ENCODE measurements at regions not wholly inside any gene's neighbourhood (a gene's known extent, or its start where the extent isn't known, plus 50 kb on each side); places are given as distances from the start of the nearest gene placed in this dataset.
"Not testable (repeated sequence)": the region's sequence is repeated elsewhere in the genome, so short reads cannot be mapped to it uniquely, and the experiment has no call there.

GRCh38 chr1:65020774-65021173 lies 54.4 kb upstream of the JAK1 start:
- peak; percentile 22 for DNase-seq (ENCODE audit: low spot score)

DNA sequence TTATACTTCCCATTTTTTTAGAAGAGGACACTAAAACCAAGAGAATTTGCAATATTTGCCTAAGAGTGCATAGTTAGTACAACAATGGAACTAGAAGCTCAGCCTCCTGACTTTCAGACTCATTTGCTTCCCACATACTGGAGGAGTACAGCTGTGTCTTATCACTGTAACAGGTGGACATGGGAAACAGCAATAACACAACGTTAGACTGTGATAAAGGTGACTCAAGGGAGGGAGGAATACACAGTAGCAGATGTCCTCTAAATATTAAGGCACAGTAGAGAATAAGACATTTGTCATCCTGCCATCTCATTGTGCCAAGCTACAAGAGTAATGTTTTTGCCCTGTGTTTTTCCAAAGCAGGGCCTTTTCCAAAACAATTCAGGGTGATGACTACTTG lies 55.4 kb upstream of the JAK1 start:
- no peak for DNase-seq (ENCODE audit: low spot score)

DNA sequence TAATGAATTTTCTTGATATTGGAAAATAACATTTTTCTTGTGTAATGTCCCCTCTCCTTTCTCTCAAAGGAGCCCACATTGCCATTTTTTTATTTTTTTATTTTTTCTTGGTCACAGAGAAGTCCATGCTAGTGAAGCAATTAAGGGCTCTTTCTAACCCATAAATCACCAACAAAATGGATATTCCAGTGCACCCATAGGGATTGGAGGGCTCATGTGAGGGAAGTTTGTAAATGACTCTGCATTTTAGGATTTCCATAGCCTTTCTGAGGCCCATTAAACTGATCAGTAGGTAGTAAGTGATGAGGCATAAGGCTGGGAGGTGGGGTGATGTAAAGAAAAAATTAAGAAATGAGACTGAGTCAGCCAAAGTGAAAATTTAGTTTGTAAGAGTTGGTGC lies 55.9 kb upstream of the JAK1 start:
- no peak for DNase-seq (ENCODE audit: low spot score)

DNA sequence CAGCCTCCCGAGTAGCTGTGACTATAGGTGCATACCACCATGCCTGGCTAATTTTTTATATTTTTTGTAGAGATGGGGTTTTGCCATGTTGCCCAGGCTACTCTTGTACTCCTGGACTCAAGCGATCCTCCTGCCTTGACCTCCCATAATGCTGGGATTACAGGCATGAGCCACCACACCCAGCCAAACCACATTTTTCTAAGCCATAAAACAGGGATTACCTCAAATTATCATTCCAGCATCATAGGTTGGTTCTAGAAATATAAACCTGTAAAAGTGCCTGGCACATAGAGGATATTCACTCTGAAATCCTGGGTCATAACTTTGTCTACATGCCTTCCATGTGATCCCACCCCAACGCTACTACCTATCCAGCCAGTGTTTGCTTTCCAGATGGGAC lies 59.4 kb upstream of the JAK1 start:
- no peak for DNase-seq (ENCODE audit: low spot score)

DNA sequence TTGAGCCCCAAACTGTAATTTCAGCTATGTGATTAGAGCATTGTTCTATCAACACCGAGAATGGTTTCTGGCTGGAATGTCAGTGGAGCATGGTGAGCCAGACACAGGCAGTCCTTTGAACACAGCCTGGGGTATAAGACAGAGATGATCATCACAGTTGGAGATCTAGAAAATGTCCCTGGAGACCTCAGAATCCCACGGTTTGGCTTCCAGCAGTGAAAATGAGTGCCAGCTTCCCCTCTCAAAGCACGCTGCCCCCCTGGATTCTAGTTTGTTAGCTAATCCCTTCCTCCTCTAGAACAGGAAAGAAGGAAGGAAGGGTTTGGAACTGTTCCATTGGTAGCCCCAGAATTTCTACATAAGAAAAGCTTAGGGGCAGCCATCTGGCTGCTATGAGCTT lies 59.9 kb upstream of the JAK1 start:
- DNase-seq (ENCODE audit: low spot score) = no peak

GRCh38 chr1:65027666-65028358 lies 61.5 kb upstream of the JAK1 start:
- DNase-seq (ENCODE audit: low spot score) = no peak

DNA sequence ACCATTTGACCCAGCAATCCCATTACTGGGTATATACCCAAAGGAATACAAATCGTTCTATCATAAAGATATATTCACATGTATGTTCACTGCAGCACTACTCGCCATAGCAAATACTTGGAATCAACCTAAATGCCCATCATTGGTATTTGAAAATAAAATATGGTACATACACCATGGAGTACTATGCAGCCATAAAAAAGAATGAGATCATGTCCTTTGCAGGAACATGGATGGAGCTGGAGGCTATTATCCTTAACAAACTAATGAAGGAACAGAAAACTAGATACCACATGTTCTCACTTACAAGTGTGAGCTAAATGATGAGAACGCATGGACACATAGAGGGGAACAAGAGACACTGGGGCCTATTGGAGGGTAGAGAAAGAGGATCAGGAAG lies 63.1 kb upstream of the JAK1 start:
- not testable (repeated sequence) for DNase-seq (ENCODE audit: low spot score)

- not testable (repeated sequence) for DNase-seq (ENCODE audit: low spot score)
These were observed 68.5 kb upstream of the JAK1 start for GRCh38 chr1:65034879-65035278.

DNA sequence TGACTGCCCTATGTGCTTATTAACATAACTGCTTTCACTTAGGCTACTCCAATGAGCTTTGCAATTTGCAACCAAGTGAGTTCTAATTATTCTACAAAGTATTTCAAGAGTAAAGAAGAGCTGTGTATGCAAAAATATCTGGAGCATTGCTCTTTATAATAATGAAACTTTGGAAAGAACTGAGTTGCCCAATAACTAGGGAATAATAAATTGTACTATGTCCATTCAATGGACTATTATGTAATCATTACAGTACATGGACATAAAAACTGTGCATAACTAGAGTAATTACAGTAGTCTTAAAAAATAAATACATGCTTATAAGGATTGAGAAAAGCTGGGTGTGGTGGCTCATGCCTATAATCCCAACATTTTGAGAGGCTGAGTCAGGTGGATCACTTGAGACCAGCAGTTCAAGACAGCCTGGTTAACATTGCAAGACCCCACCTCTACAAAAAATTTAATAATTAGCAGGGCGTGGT lies 70.3 kb upstream of the JAK1 start:
- no peak for DNase-seq (ENCODE audit: low spot score)

GRCh38 chr1:65039066-65039465 lies 72.7 kb upstream of the JAK1 start:
- DNase-seq (ENCODE audit: low spot score) = no peak

GRCh38 chr1:65039508-65039907 lies 73.2 kb upstream of the JAK1 start:
- no peak for DNase-seq (ENCODE audit: low spot score)

DNA sequence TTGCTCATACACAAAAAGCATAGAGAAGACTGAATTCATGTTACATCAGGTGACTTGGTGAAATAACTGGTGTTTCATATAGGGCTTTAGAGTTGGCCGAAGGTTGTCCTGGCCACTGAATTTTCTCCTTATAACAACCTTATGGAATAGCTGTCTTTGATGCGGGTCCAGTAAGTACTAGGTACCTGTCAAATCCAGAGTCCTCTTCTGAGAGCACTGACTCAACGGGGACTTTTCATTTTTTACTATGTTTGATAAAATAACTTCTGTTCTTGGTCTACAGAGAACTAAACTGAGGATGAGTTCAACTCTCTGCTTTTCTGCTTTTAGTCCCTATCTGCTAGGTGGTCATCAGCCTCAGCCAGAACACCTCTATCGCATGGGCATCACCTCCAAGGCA lies 76.1 kb upstream of the JAK1 start:
- no peak for DNase-seq (ENCODE audit: low spot score)

- no peak for DNase-seq (ENCODE audit: low spot score)
These were observed 78.1 kb upstream of the JAK1 start for GRCh38 chr1:65044411-65044810.

DNA sequence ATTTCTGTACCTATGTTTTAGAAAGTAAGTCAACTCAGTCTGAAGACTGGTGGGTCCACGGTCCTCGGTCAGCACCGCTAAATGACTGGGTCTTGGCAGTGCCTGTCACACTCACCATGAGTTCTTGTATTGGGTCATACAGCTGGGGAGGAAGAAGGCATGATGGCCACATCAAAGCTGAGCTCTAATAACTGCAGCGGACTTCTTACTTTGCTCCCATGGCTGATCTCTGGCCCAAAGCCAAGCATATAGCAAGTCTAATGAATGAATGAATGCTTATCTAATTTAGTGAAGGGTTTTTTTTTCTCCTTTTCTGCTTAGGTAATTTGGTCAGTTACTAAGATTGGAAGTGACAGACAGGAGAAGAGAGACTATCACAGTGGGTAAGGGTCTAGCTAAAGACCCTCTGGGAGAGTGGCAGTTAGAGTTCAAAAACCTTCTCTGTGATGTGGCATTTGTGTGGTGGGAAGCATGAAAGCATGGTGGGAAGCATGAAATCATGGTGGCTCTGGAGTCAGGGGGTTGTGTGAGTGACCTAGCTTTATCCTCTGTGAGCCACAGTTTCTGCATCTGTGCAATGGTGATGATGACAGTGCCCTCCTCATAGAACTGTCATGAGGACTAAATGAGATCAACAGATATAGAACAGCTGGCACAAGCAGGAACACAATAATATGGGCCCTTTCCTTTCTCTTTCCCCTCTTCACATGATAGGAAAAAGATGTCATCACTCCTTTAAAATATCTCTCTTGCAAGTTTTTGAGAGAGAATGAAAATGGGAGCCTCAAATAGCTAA lies 78.9 kb upstream of the JAK1 start:
- no peak for DNase-seq (ENCODE audit: low spot score)

- no peak for DNase-seq (ENCODE audit: low spot score)
These were observed 82.0 kb upstream of the JAK1 start for GRCh38 chr1:65048335-65048734.

GRCh38 chr1:65049941-65050713 lies 83.8 kb upstream of the JAK1 start:
- no peak for DNase-seq (ENCODE audit: low spot score)

DNA sequence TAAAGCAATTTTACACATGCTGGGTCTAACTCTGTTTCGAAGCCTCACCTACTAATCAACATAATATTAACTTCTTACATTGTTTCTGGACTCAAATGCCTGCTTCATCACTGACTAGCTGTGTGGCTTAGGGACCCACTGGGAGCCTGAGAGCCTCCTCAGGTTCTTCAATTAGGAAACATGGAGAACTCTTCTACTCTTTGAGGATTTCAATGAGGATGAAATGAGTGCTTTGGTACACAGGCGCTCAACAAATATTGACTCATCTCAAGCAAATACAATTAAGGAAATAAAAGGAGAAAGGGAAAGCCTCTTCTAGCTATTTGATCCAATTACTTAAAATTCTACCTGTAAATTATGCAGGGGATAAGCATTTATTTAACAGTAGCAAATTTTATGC lies 84.4 kb upstream of the JAK1 start:
- no peak for DNase-seq (ENCODE audit: low spot score)

DNA sequence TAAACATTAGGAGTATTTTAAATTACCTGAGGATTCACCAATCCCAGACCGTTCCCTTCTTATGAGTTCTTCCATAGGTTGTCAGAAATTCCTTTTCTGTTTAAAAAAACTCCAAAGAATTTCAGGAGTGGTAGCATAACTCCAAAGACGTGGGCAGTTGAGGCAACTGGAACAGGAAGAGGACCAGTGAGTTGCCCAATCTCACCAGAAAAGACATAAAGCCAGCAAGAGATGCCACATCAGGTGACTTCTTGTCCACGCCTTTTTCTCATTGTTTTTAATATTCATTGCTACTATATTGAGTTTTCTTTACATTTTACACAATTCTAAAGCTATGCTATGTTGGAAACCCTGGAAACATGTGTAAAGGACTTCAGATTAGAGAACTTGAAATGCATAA lies 88.1 kb upstream of the JAK1 start:
- no peak for DNase-seq (ENCODE audit: low spot score)

GRCh38 chr1:65055747-65056146 lies 89.4 kb upstream of the JAK1 start:
- no peak for DNase-seq (ENCODE audit: low spot score)

DNA sequence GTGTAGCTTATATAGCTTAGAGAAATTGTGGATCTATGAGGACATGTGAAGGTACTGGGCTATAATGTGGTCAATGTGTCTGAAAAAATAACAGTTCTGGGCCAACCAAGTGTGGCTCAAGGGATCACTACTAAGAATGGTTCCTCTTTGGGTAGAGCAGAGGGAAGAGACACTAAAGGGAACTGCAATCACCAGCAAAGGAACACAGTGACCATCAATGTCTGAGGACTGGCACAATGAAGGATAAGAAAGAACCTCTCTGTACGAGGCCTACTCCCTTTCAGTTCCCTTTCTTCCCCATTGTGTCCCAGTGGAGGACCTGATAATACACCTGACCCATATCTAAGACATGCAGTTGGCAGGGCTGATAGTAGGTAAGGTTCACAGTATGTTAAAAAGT lies 89.9 kb upstream of the JAK1 start:
- DNase-seq (ENCODE audit: low spot score) = no peak

GRCh38 chr1:65056866-65057265 lies 90.5 kb upstream of the JAK1 start:
- no peak for DNase-seq (ENCODE audit: low spot score)

- no peak for DNase-seq (ENCODE audit: low spot score)
These were observed 88.0 kb upstream of the AK4 start for GRCh38 chr1:65059930-65060538.
